ENCODE measurements at regions not wholly inside any gene's neighbourhood (a gene's known extent, or its start where the extent isn't known, plus 50 kb on each side); places are given as distances from the start of the nearest gene placed in this dataset.
A peak's percentile ranks its signal among the peaks of the same experiment; 100 is the strongest.

DNA sequence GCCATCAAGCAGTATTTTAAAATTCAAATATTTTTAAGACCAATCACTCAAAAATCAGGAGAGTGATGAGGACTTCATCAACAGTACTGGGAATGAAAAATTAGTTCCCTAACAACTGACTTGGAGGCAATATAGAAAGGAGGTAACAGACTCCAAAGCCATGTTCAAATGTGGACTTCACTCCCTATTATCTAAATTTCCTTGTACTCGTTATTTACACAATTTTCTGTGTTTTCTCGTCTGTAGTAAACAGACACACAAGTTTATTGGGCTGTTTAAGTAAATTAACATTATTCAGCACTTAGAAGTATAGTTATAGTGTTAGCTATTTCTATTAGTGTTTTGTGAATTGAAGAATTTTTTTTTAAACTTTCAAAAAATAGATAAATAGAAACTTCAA is 159.5 kb upstream of the FTMT start:
- H3K4me2 ChIP-seq (ENCODE audit: insufficient read depth, low read length) = no peak overlapping the region
- H3K9me3 ChIP-seq (ENCODE audit: low read depth, low read length) = no peaks in the 10 kb centered on the region
- no peaks in the 10 kb centered on the region for H4K20me1 ChIP-seq (ENCODE audit: insufficient read depth, low read length)
- no peak for DNase-seq (ENCODE audit: insufficient read length, low spot score, missing footprints)
- H3K79me2 ChIP-seq (ENCODE audit: insufficient read depth, low read length) = no peaks in the 10 kb centered on the region
- H3K27me3 ChIP-seq (ENCODE audit: insufficient read depth, low read length) = no peaks in the 10 kb centered on the region
- H2AFZ ChIP-seq (ENCODE audit: low read length) = no peak overlapping the region
- TF ChIP-seq CTCF (IDR thresholded peaks at IDR 0.05; ENCODE audit: extremely low read depth, low read depth, low read length) = no peak
- H3K4me1 ChIP-seq (ENCODE audit: insufficient read depth, low read length) = no peaks in the 10 kb centered on the region
- H3K27ac ChIP-seq (ENCODE audit: low read depth, low read length) = no peak overlapping the region
- H3K36me3 ChIP-seq (ENCODE audit: insufficient read depth, low read length) = no peaks in the 10 kb centered on the region
- no peak overlapping the region for H3K4me3 ChIP-seq (ENCODE audit: insufficient read depth, low read length)

DNA sequence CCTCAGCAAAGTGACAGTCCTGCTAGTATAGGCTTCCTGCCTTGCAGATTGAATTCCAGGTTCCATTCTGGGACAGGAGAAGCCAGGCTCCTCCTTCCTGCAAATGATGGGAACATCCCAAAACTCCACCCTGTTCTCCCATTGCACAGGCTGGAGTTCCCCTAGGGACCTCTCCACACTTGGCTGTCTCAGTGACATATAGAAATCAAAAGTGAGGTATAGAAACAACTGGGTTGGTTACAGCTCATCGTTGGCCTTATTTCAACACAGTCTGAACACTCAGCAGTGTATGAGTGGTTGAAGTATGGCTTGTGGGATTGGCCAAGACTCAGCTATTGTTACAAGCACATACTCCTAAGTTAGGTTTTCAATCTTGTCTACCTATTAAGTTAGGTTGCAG is 157.8 kb upstream of the FTMT start:
- Histone ChIP-seq H3K79me2 (ENCODE audit: insufficient read depth, low read length) (no peaks in the 10 kb centered on the region), H3K27ac (ENCODE audit: low read depth, low read length) (no peak overlapping the region), H3K4me1 (ENCODE audit: insufficient read depth, low read length) (no peaks in the 10 kb centered on the region), H3K4me2 (ENCODE audit: insufficient read depth, low read length) (peak overlapping the region; percentile 39), H3K4me3 (ENCODE audit: insufficient read depth, low read length) (no peak overlapping the region), H4K20me1 (ENCODE audit: insufficient read depth, low read length) (no peaks in the 10 kb centered on the region), H3K9me3 (ENCODE audit: low read depth, low read length) (no peaks in the 10 kb centered on the region), H3K27me3 (ENCODE audit: insufficient read depth, low read length) (no peaks in the 10 kb centered on the region), H3K36me3 (ENCODE audit: insufficient read depth, low read length) (no peaks in the 10 kb centered on the region), H2AFZ (ENCODE audit: low read length) (peak overlapping the region; percentile 67)
- no peak for DNase-seq (ENCODE audit: insufficient read length, low spot score, missing footprints)
- TF ChIP-seq CTCF (IDR thresholded peaks at IDR 0.05; ENCODE audit: extremely low read depth, low read depth, low read length) = no peak

DNA sequence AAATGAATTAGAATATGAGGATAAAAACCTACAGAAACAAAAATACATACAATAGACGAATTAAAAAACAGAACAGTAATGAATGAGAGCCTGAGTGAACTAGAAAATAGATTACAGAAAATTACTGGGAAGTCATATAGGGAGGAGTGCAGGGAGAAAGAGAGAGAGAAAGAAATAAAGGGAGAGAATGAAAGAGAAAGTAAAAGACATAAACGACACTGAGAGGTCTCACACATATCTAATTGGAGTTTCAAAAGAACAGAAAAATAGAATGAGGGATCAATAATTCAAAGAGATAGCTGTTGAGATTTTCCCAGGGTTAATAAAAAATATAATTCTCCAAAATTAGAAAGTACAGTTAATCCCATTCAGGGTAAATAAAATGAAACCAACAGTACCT is 156.4 kb upstream of the FTMT start:
- H3K9me3 ChIP-seq (ENCODE audit: low read depth, low read length) = no peaks in the 10 kb centered on the region
- no peak for DNase-seq (ENCODE audit: insufficient read length, low spot score, missing footprints)
- peak overlapping the region; percentile 58 for H3K4me2 ChIP-seq (ENCODE audit: insufficient read depth, low read length)
- H3K4me1 ChIP-seq (ENCODE audit: insufficient read depth, low read length) = no peaks in the 10 kb centered on the region
- H3K27ac ChIP-seq (ENCODE audit: low read depth, low read length) = no peak overlapping the region
- no peaks in the 10 kb centered on the region for H3K27me3 ChIP-seq (ENCODE audit: insufficient read depth, low read length)
- H2AFZ ChIP-seq (ENCODE audit: low read length) = peak overlapping the region; percentile 44
- no peak for TF ChIP-seq CTCF (IDR thresholded peaks at IDR 0.05; ENCODE audit: extremely low read depth, low read depth, low read length)
- H4K20me1 ChIP-seq (ENCODE audit: insufficient read depth, low read length) = no peaks in the 10 kb centered on the region
- H3K4me3 ChIP-seq (ENCODE audit: insufficient read depth, low read length) = peak overlapping the region; percentile 24
- H3K79me2 ChIP-seq (ENCODE audit: insufficient read depth, low read length) = no peaks in the 10 kb centered on the region
- no peaks in the 10 kb centered on the region for H3K36me3 ChIP-seq (ENCODE audit: insufficient read depth, low read length)

DNA sequence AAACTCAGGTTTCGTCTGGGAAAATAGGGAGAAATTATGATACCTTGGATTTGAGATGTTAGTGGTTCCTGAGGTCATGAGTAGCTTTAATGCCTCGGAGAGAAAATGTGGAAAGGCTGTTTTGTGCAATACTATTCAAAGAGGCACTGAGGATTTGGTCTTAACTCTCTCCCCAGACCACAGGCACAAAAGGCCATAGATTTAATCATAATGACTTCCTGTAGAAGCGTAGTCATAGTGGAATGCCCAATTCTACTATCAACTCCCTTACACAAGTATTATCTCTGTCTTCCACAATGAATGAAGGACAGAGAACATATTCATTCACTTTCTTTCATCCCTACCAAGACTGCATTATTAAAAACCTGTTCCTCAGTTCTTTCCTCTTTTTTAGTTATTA is 153.0 kb upstream of the FTMT start:
- Histone ChIP-seq H4K20me1 (ENCODE audit: insufficient read depth, low read length) (no peaks in the 10 kb centered on the region), H2AFZ (ENCODE audit: low read length) (no peak overlapping the region), H3K4me3 (ENCODE audit: insufficient read depth, low read length) (no peak overlapping the region), H3K9me3 (ENCODE audit: low read depth, low read length) (no peaks in the 10 kb centered on the region), H3K27ac (ENCODE audit: low read depth, low read length) (no peak overlapping the region), H3K4me2 (ENCODE audit: insufficient read depth, low read length) (no peak overlapping the region), H3K27me3 (ENCODE audit: insufficient read depth, low read length) (no peaks in the 10 kb centered on the region), H3K79me2 (ENCODE audit: insufficient read depth, low read length) (no peaks in the 10 kb centered on the region), H3K4me1 (ENCODE audit: insufficient read depth, low read length) (no peaks in the 10 kb centered on the region), H3K36me3 (ENCODE audit: insufficient read depth, low read length) (no peaks in the 10 kb centered on the region)
- DNase-seq (ENCODE audit: insufficient read length, low spot score, missing footprints) = no peak
- TF ChIP-seq CTCF (IDR thresholded peaks at IDR 0.05; ENCODE audit: extremely low read depth, low read depth, low read length) = no peak

Measured in osteoblast (primary cell).